H4 (cell line): ENCODE measurements at regions not wholly inside any gene's neighbourhood (a gene's known extent, or its start where the extent isn't known, plus 50 kb on each side); places are given as distances from the start of the nearest gene placed in this dataset.
"Not testable (repeated sequence)": the region's sequence is repeated elsewhere in the genome, so short reads cannot be mapped to it uniquely, and the experiment has no call there.

Experiments
- DNase-seq: peaks from one replicate; pipeline ENCODE4 v3.0.0-alpha.2; 2015; ENCODE audit warnings: low spot score

DNA sequence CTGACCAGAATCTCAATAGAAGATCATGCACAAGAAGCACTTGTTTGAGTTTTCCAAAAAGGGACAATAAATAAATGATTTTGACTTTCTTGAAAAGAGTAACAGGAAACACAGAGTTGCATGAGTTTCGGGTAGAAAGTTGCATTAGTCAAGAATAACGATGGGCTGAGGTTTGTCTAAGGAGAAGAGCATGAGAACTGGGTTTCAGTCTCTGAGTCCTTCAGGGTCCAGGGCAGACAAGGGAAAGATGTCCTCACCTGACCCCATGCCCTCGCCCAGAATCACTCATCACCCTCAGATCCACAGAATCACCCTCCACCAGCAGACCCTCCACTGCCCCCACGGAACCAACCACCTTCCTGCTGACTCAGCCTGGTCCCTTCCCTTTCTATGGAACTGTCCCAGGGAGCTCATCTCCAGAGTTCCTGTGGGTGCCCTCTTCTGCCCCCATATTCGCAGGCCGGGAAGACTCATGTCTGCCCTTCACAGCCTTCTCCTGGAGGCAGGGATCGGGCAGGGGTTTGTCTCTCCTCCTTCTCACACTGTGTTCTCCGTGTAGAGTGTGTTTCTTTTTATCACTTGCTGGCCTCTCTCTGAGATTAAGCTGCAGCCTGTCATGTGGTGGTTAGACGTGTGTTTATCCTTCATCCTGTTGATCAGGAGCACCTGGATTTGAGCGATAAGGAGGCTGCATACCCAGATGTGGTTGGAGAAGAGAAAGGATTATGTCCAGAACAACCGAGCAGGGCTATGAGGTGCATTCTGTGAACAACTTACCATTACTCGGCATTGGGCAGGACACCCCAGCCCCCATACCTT is 442.6 kb downstream of the MAT2B start:
- DNase-seq: no peak

DNA sequence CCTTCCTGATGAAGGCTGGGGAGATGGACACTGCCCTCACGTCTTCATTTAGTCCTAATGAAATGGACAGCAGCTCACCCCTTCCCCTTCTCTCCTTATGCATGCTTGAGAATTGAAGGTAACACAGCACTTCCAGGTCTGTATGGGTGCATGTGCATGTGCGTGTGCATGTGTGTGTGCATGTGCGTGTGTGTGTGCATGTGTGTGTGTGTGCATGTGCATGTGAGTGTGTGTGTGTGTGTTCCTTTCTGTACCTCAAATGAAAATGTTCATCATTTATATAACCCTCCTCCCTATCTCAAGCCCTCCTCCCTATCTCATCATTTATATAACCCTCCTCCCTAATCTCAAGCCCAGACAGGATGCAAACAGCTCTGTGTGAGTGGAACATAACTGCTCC is 444.8 kb downstream of the MAT2B start:
- DNase-seq: no peak

DNA sequence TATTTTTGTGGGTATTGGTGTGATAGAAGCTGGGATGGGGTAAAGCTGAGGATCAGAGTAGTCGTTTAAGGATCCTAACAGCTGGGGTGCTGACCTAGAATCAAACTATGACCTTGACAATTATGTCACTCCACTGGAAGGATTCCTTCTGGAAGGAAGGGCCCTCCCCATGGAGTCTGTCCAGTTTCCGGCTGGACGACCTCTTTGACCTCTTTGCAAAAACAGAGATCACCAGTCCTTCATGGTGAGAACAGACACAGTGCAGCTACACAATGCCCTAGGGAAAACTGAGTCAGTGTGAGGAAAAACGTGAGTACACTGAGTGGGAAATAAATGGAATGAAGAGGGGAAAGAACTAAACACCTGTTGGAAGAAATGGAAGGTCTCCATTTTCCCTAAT is 445.6 kb downstream of the MAT2B start:
- no peak for DNase-seq

DNA sequence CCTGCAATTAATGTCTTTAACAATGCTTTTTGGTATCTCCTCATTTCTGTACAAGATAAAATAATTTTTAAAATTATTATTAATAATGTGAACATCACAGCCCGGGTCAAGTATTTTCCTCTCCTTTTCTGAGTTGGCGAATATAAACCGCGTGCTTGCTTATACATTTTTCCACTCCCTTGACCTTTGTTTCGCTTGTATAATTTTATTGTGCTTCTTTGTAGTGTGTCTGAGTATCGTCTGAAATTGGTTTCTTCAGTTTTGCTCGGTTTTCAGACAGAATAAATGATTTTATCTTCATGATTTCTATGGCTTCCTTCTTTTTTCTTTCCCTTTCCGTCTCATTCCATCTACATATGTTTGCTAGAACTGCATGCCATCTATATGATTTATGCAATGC is 448.5 kb downstream of the MAT2B start:
- no peak for DNase-seq

DNA sequence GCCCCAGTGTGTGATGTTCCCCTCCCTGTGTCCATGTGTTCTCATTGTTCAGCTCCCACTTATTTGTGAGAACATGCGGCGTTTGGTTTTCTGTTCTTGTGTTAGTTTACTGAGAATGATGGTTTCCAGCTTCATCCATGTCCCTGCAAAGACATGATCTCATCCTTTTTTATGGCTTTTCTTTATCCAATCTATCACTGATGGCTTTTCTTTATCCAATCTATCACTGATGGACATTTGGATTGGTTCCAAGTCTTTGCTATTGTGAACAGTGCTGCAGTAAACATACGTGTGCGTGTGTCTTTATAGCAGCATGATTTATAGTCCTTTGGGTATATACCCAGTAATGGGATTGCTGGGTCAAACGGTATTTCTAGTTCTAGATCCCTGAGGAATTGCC is 455.8 kb downstream of the MAT2B start:
- DNase-seq: not testable (repeated sequence)

DNA sequence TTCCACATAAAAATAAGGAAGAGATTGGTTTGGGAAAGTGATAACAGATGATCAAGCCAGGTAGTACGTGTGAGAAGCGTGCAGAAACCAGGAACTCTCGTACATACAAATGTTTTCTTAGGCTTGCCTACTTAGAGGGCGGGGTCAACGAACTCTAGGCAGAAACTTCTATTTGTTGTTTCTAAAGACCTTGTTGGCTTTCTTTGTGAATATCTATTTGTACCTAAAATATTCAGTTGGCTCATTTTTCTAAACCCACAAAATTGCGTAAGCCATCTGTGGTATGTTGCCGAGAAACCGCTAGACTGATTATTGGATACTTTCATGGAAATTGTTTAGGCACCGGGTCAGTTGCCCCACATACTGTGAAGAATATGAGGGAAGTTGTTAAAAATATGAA is 458.5 kb downstream of the MAT2B start:
- peak; percentile 76 for DNase-seq

DNA sequence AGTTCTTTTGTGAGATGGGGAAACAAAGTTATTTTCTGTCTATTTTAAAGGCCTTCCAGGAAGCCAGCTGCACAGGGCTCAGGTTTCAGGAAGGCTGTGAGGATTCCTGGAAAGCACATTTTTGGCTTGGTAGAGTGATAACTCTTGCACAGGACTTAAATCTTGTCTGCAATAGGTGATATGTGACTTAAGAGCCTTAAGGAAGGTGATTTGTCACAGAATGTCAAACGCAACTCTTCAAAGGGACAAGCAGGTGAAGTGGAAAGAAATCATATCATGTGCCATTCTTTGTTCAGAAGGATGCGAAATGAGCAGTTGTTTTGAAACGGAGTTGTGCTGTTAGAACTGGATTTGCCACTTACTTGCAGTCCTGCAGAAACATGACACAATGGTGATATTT is 459.3 kb downstream of the MAT2B start:
- peak; percentile 16 for DNase-seq

DNA sequence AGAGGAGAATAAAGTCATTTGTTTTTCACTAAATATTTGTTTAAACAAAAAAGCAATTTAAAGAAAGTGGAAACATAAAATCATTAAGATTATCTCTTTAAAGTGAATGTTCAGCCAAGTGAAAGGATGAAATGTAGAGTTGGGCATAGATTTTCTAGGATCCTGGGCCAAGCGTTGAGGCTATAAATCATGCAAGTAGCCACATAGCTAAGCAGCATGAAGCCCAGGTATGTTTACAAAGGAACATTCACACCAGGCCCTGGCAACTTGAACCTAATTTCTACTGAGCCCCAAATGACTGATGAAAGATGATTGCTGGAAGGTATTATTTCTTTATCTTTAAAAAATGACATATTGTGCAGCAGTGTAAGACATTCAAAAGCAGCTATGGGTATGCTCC is 461.8 kb downstream of the MAT2B start:
- DNase-seq: no peak

DNA sequence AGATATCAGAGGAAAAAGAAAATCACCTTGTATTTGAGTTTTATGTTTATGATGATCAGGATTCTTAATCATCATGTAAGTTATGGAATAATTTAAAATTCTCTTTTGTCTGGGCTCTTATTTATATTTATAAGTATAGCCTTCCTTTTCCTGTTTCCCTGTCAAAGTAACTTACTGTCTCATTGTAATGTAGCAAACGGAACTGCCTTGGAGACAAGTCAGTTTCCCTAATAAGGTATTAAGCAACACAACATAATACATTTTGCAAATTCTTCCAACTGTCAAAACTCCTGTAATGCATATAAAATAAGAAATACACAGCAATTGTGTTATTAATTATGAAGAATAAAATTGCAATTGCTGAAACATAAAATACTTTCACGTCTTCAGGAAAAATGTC is 463.2 kb downstream of the MAT2B start:
- DNase-seq: no peak

DNA sequence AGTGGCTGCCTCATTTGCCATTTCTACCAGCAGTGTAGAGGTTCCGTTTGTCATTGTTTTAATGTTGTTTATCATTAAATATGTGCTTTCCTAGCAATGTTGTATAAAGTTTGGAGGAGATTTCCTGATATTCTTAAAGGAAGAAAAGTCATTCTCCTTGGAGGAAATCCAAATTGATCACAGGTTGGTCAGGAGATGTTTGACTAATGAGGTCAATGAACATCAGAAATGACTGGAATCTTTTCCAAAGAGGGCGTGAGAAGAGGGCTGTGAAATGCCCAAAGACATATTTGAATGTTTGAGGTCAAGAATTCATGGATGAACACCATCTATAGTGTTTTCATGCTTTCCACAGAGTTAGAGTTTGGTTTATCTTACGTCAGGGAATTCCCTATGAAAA is 471.3 kb downstream of the MAT2B start:
- no peak for DNase-seq

DNA sequence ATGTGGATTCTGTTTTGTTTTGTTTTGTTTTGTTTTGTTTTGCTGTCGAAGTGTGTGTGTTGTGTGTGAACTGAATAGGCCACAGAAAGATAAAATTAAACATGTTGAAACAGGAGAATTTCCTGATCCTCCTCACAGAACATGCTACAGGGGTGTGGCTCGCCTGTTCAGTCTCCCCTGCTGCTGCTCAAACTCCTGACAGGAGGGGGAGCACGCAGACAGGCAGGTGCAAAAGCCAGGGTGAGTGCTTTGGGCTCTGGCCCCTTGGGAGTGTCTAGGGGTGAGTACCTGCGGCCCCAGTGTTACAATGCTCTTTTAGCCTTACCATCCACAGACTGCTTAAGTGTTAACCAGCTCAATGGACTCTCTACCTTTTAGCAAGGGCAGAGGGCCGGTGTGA is 473.5 kb downstream of the MAT2B start:
- no peak for DNase-seq

DNA sequence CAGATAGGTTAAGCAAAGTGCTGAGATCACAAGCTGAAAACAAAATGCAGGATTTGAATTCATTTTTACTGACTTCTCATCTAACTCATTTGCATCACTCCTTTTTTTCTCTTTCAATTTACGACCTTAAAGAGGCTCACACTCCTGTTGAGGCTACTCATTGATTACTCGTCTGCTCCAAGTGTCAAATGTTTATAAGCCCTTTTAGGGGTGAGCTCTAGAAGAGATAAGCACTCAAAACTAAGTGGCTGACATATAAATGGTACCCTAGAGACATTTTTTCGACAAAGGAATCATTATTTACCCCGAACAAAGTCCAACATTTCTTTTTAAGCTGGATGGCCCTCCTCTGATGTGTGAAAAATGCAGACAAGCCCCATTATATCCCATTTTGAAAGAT is 483.1 kb downstream of the MAT2B start:
- no peak for DNase-seq

DNA sequence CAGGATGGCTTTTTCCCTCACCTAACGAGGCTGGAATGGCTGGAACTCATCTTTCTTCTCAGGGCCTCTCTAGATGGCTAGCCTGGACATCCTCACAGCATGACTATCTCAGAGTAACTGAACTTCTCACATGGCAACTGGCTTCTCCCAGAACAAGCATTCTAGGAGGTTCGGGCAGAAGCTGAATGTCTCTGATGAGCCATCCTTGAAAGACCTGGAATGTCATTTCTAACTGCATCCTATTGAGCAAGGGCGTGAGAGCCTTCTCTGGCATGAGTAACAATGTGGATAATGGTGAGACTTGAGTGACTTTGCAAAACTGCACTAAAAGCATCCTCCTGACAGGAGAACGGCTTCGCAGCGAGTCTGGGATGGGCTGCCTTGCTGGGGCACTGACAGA is 487.7 kb downstream of the MAT2B start:
- no peak for DNase-seq

DNA sequence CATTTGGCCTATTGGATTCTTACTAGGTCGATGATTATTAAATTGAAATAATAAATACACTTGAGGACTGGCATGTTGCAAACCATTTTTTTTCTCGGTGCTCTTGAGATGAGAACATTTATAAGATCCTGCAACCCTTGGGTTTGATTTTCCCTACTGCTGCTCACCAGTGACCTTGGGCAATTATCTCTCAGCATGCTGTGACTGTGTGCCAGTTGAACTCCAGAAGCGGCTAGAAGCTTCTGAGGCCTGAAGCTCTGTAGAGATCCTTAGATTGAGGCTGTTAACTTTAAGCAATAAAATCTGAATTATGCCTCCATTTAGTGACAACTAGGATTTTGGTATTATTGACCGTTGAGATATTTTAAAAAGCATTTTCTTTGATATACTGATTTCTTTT is 489.8 kb downstream of the MAT2B start:
- DNase-seq: no peak

DNA sequence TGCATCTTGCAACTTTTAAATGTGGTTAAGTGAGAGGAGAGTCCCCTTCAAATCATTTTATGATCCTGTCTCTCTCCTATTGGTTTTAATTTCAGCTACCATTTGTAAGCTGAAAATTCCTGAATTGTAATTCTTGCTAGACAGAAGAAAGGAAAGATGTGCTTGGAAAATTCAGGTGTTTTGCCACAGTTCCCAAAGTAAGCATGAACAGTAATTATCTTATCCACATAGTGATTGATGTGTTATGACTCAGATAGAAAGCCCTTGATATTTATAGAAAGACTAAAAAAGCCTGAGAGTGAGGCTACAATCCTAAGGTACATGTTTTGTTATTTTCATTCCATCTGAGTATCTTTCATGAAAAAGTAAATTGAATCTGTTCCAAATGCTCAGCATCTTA is 492.5 kb downstream of the MAT2B start:
- DNase-seq: no peak

DNA sequence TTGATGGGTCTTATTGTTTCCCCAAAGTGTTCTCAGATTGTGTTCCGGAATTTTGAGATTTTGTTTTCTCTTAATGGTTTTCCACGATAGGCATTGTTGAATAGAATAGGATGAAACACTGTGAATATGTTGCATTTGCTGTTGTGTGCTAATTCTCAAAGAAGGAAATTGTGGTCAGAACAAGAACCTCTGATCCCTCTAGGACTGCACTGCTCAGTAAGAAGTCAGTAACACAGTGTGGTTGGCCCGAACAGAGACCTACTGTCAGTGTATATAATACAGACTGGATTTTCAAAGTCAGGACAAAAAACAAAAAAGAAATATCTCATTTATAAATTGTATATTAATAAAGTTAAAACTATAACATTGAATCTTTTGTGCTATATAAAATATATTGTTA is 494.8 kb downstream of the MAT2B start:
- no peak for DNase-seq

DNA sequence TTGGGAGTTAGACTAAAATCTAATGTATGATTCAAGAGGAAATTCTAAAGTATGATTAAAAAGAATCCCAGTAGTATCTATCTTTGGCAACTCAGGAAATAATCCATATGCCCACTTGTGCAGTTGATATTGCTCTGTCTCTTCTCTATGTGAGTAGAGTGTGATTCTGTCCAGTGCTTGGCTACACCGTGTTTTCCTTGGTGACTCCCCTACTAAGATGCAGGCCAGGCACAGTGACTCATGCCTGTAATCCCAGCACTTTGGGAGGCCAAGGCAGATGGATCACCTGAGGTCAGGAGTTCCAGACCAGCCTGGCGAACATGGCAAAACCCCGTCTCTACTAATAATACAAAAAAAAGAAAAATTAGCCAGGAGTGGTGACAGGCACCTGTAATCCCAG is 495.4 kb downstream of the MAT2B start:
- no peak for DNase-seq

DNA sequence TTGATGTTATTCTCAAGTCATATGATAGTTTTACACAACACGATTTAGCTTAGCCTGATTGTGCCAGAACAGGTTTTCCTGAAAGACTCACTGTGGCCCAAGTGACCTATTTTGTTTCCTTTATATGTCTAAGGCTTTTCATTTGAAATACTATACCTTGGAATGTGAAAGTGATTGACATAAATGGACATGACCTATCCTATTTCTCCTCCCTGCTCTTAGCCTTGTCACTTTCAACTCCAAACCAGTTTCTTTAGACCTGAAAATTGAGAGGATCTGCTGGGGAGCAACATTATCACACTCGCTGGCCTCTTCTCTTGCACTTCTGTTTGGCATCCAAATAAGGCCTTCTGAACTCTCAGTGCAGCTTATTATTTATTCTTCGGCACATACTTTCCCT is 496.8 kb downstream of the MAT2B start:
- no peak for DNase-seq

DNA sequence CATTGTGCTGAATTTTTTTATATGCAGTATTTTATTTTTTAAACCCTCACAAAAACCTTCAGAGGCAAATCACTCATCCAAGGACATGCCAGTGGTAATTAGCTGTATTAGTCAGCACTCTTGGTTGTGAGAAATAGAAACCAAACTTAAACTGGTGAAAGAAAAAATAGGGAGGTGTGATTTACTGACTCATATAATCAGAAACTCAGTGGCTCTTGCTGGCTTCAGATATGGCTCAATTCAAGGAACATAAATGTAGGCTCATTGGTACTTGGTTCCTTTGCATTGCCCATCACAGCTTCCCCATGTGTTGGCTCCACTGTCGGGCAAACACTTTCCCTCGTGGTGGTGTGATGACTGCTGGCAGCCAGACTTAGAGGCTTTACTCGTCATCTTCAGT is 497.2 kb downstream of the MAT2B start:
- peak; percentile 7 for DNase-seq

DNA sequence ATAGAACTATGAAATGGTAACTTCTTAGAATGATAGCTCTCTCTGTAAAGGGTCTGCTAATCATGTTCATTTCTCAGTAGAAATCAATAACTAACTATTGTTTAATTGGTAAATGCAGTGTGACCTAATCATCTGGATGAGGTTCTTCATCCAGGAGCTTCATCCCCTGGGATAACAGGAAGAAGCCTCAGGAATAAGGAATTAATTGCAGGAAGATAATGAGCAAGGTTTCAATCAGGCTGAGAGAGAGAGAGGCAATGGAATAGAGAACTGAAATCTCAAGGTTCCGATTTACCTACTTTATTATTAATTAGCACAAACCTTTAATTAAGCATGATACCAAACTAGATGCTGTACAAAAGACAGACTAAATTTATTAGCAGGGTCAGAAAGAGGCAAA is 499.7 kb downstream of the MAT2B start:
- no peak for DNase-seq

DNA sequence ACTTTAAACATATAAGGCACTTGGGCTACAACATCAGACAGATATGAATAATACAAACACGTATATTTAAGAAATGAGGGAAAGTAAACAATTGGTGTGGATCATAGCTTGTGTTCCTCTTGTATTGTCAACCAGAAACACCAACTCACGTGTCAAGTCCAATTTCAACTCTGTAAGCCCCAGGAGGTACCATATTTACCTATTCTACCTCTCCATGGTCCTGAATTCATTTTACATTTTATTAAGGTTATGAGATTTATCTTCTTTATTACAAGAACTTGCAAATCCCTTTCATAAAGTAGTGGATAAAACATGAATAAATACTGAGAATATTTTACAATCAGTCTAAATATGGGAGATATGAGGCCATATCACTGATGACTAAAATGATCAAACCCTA is 501.6 kb downstream of the MAT2B start:
- DNase-seq: no peak

DNA sequence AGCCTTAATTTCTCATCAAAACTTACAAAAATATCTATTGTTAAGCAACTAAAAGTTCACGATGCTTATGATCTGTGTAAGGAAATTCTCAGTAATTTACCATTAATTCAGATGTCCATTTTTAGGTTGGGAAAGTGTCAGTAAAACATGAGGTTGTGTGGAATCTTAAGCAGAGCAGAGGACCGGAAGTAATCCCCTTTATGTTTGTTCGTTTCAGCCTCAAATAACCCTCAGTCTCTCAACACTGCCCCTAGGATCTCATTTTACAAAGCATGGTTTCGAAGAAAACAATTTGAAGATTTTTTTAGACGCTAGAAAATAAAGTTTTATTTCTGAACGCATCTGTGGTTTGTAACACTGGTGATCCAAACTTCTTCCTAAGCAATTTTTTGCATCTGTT is 504.2 kb downstream of the MAT2B start:
- no peak for DNase-seq

DNA sequence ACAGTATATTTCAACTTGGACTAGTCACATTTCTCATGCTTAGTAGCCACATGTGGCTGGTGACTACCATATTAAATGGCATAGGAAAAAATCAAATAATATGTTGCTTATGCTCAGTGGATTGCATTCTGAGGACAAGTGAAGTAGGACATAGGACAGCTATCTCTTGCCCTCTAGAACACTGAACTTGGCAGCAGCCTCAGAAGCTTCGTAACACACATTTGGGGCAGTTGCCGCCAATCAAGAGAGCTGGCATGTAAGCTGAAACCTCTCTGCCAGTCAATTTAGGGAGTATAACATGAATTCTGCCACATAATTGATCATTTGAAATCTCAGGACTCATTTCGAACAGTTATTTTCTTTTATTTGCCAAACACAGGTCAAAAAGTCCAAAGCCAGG is 505.5 kb downstream of the MAT2B start:
- DNase-seq: no peak

DNA sequence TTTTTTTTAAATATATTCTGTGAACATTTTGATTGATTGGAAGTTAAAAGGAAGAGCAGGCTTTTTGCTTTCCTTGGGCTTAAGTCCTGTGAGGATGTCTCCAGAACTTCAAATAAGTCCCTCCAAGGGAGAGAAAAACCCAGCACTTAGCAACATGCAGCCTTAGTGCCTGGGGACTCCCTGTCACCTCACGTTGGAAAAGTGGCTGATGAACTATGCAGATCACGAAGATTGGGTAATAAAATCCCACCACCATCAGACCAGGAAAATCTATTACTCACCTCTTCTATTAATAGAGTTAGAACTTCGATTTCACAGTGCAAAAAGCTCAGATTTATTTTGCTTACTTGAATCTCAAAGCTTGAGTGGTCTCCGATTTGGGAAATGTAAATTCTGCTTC is 507.0 kb downstream of the MAT2B start:
- DNase-seq: no peak
